ENCODE measurements at regions not wholly inside any gene's neighbourhood (a gene's known extent, or its start where the extent isn't known, plus 50 kb on each side); places are given as distances from the start of the nearest gene placed in this dataset.
A peak's percentile ranks its signal among the peaks of the same experiment; 100 is the strongest.

DNA sequence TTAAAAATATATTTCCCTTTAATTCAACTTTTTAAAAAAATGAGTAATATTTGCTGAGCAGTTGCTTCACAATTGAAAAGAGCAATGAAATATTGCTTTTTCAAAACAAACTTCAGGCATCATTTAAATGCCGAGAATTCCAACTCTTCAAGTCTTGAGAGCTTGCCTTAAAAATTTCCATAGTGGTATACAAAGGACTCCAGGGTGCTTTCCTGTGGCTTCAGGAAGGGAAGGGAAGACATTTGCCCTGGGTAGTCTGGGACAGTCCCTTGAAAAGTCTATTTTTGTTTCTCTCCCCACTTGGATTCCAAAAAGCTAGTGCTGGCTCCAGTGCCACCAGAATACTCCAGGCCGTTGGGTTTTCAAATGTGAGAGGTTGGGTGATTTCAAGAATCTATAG is 71.7 kb downstream of the HYCC1 start:
- no peak overlapping the region for H3K4me3 ChIP-seq
- no peak overlapping the region for H3K9ac ChIP-seq (ENCODE audit: insufficient read depth in 1 of 2, low read length in 2 of 2)
- H3K27ac ChIP-seq (ENCODE audit: low read depth in 1 of 2, low read length in 1 of 2), result no peak overlapping the region
- ATAC-seq (ENCODE audit: insufficient read depth, low FRiP score) (no peak), DNase-seq (no peak)
- peaks cover 0 to 23% (median 0%) of the 10 kb centered on the region in 5 donors for H3K4me1 ChIP-seq (ENCODE audit: control insufficient read depth in 5 of 5, insufficient read depth in 5 of 5, low read length in 5 of 5)
- no peak for TF ChIP-seq CTCF (IDR thresholded peaks at IDR 0.05; ENCODE audit: control extremely low read depth, extremely low read depth)
- WGBS, 2 donors, result 75 to 94% methylated on average over 2 of the region's 2 CpGs
- peaks cover 0 to 24% (median 4%) of the 10 kb centered on the region in 4 donors for H3K36me3 ChIP-seq (ENCODE audit: control insufficient read depth in 4 of 4, insufficient read depth in 4 of 4, low read length in 4 of 4)
- H3K27me3 ChIP-seq (ENCODE audit: control insufficient read depth in 3 of 3, insufficient read depth in 3 of 3, low read length in 2 of 3), result no peaks in the 10 kb centered on the region
- H3K9me3 ChIP-seq (ENCODE audit: control insufficient read depth in 4 of 4, insufficient read depth in 3 of 4, low read length in 3 of 4), result no peaks in the 10 kb centered on the region

DNA sequence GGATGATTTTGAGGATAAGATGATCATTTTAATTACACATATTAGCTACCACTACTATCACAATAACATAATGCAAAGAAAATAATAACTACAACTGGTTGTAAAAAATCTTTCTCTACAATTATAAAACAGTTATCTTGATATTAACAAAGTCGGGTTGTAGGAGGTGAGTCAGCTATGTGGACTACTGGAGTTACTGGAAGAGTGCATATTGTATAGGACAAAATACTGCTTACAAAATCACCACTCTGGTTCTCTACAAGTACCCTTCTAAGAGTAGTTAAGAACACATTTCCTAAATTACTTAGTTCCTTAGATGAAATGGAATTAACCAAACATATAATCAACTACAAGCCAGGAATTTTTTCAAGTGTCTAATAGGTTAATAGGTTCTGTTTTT is 74.1 kb downstream of the HYCC1 start:
- no peak overlapping the region for H3K9ac ChIP-seq (ENCODE audit: insufficient read depth in 1 of 2, low read length in 2 of 2)
- no peak for DNase-seq
- no peak overlapping the region for H3K4me3 ChIP-seq
- no peaks in the 10 kb centered on the region for H3K27me3 ChIP-seq (ENCODE audit: control insufficient read depth in 3 of 3, insufficient read depth in 3 of 3, low read length in 2 of 3)
- no peaks in the 10 kb centered on the region for H3K9me3 ChIP-seq (ENCODE audit: control insufficient read depth in 4 of 4, insufficient read depth in 3 of 4, low read length in 3 of 4)
- WGBS, 2 donors, result 76 to 88% methylated on average over 1 of the region's 1 CpG
- H3K27ac ChIP-seq (ENCODE audit: low read depth in 1 of 2, low read length in 1 of 2), result no peak overlapping the region
- peaks cover 0 to 17% (median under 1%) of the 10 kb centered on the region in 5 donors for H3K4me1 ChIP-seq (ENCODE audit: control insufficient read depth in 5 of 5, insufficient read depth in 5 of 5, low read length in 5 of 5)
- H3K36me3 ChIP-seq (ENCODE audit: control insufficient read depth in 4 of 4, insufficient read depth in 4 of 4, low read length in 4 of 4), result peaks cover 0 to 8% (median 3%) of the 10 kb centered on the region in 4 donors
- ATAC-seq (ENCODE audit: insufficient read depth, low FRiP score), result peak; percentile 63
- TF ChIP-seq CTCF (IDR thresholded peaks at IDR 0.05; ENCODE audit: control extremely low read depth, extremely low read depth), result no peak

- Histone ChIP-seq H3K9ac (ENCODE audit: insufficient read depth in 1 of 2, low read length in 2 of 2) (no peak overlapping the region), H3K36me3 (ENCODE audit: control insufficient read depth in 4 of 4, insufficient read depth in 4 of 4, low read length in 4 of 4) (peaks cover 0 to 7% (median 3%) of the 10 kb centered on the region in 4 donors), H3K4me3 (no peak overlapping the region), H3K27me3 (ENCODE audit: control insufficient read depth in 3 of 3, insufficient read depth in 3 of 3, low read length in 2 of 3) (no peaks in the 10 kb centered on the region), H3K4me1 (ENCODE audit: control insufficient read depth in 5 of 5, insufficient read depth in 5 of 5, low read length in 5 of 5) (peaks cover 0 to 17% (median 6%) of the 10 kb centered on the region in 5 donors), H3K27ac (ENCODE audit: low read depth in 1 of 2, low read length in 1 of 2) (no peak overlapping the region), H3K9me3 (ENCODE audit: control insufficient read depth in 4 of 4, insufficient read depth in 3 of 4, low read length in 3 of 4) (no peaks in the 10 kb centered on the region)
- no peak for ATAC-seq (ENCODE audit: insufficient read depth, low FRiP score)
- no peak for DNase-seq
- TF ChIP-seq CTCF (IDR thresholded peaks at IDR 0.05; ENCODE audit: control extremely low read depth, extremely low read depth), result no peak
- 75 to 87% methylated on average over 1 of the region's 1 CpG for WGBS, 2 donors
These were observed 76.0 kb downstream of the HYCC1 start for GRCh38 chr7:22937946-22938345.

DNA sequence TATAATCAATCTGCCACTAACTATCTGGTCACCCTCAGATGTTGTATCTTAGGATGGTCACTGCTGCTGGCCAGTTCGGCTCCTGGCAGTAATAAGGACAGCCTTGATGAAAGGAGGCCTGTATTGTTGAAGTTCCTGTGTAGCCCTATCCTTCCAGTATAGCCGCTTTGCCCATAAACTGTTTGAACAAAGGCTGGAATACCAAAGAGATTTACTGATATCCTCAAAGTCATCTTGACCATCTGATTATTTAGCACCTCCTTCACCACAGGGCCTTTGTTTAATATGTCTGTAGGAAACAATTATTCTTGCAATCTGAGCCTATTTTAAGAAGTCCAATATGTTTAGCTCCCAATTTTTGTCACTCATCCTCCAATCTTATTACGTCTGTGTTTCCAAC is 77.7 kb downstream of the HYCC1 start:
- 89 to 90% methylated on average over 3 of the region's 3 CpGs for WGBS, 2 donors
- H3K36me3 ChIP-seq (ENCODE audit: control insufficient read depth in 4 of 4, insufficient read depth in 4 of 4, low read length in 4 of 4), result peaks cover 0 to 7% (median 3%) of the 10 kb centered on the region in 4 donors
- no peak for ATAC-seq (ENCODE audit: insufficient read depth, low FRiP score)
- no peak overlapping the region for H3K9ac ChIP-seq (ENCODE audit: insufficient read depth in 1 of 2, low read length in 2 of 2)
- no peak overlapping the region for H3K27ac ChIP-seq (ENCODE audit: low read depth in 1 of 2, low read length in 1 of 2)
- H3K4me1 ChIP-seq (ENCODE audit: control insufficient read depth in 5 of 5, insufficient read depth in 5 of 5, low read length in 5 of 5), result peaks cover 0 to 17% (median 6%) of the 10 kb centered on the region in 5 donors
- no peak for TF ChIP-seq CTCF (IDR thresholded peaks at IDR 0.05; ENCODE audit: control extremely low read depth, extremely low read depth)
- H3K9me3 ChIP-seq (ENCODE audit: control insufficient read depth in 4 of 4, insufficient read depth in 3 of 4, low read length in 3 of 4), result no peaks in the 10 kb centered on the region
- no peak for DNase-seq
- H3K27me3 ChIP-seq (ENCODE audit: control insufficient read depth in 3 of 3, insufficient read depth in 3 of 3, low read length in 2 of 3), result no peaks in the 10 kb centered on the region
- H3K4me3 ChIP-seq, result no peak overlapping the region
